ENCODE measurements at regions not wholly inside any gene's neighbourhood (a gene's known extent, or its start where the extent isn't known, plus 50 kb on each side); places are given as distances from the start of the nearest gene placed in this dataset.
"Not testable (repeated sequence)": the region's sequence is repeated elsewhere in the genome, so short reads cannot be mapped to it uniquely, and the experiment has no call there.

- TF ChIP-seq Cebpa-rat (IDR thresholded peaks at IDR 0.05): no peak
Measured at GRCh38 chr15:68489421-68489820, 57.5 kb upstream of the ITGA11 start.

DNA sequence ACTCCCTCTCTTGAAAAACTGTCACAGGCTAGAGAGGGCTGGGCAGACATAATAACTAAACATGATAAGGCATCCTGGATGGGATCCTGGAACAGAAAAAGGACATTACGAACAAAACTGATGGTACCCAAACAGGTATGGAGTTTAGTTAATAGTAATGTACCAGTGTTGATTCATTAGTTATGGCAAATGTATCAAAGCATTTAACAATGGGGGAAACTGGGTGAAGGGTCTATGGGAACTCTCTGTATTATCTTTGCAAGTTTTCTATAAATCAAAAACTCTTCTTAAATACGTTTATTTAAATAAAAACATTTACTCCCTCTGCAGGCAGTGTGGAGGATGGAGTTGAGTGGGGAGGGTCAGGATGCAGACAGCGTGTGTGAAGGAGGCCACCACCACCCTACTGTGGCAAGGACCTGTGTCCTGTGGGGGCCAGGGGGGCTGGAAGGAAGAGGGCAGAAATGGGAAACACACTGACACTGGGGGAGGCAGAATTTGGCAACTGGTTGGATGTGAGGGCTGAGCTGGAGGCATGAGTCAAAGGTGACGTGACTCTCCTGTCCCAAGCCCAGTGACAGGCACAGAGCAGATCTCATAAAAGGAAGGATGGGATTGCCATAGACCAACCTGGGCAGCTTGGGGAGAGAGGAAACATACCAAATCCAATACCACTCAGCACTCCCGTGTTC lies 59.6 kb upstream of the ITGA11 start:
- Histone ChIP-seq H3K4me2 (no peak overlapping the region), H3K9me3 (replicated peaks in 1 of 11) (no peaks in the 10 kb centered on the region), H3K4me1 (peaks cover 0 to 20% (median 14%) of the 10 kb centered on the region in 10 experiments; a peak in 15 of 20 replicates), H3K27me3 (no peaks in the 10 kb centered on the region), H3K36me3 (no peaks in the 10 kb centered on the region), H3K4me3 (no peak overlapping the region), H3K27ac (no peak overlapping the region), H4K20me1 (no peaks in the 10 kb centered on the region), H3K9ac (no peak overlapping the region)
- TF ChIP-seq Cebpa-rat (IDR thresholded peaks at IDR 0.05): no peak

More at GRCh38 chr15:68489421-68489820, 57.5 kb upstream of the ITGA11 start:
- Histone ChIP-seq H4K20me1 (no peaks in the 10 kb centered on the region), H3K4me3 (no peak overlapping the region), H3K4me2 (peak overlapping the region in 9 of 11 experiments; percentile 0 to 56 (median 33); a peak in 16 of 22 replicates), H3K27me3 (no peaks in the 10 kb centered on the region), H3K36me3 (no peaks in the 10 kb centered on the region), H3K9me3 (replicated peaks in 1 of 11) (no peaks in the 10 kb centered on the region), H3K4me1 (peaks cover 0 to 41% (median 35%) of the 10 kb centered on the region in 10 experiments; a peak in 17 of 20 replicates), H3K27ac (no peak overlapping the region), H3K9ac (no peak overlapping the region)

DNA sequence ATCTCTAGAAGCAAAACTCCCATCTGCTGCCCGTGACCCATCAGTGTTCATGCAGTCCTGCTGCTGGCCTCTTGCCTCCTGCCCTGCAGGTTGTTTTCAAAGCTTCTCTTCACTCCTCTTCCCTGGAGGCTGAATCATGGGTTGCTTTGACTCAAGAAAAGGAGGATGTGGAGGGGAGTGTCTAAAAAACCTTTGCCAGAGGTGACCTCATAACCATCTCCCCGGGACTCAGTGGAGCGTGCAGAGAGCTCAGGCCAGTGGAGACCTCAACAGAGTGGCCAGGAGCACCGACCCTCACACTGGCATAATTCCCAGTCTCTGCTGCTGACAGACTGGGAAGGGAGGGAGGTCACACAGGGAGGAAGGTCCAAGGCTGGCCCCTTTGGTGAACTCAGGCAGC lies 60.9 kb upstream of the ITGA11 start:
- H4K20me1 ChIP-seq: no peaks in the 10 kb centered on the region
- peaks cover 0 to 18% (median 12%) of the 10 kb centered on the region in 10 experiments; a peak in 15 of 20 replicates for H3K4me1 ChIP-seq
- H3K36me3 ChIP-seq: no peaks in the 10 kb centered on the region
- no peak overlapping the region for H3K4me2 ChIP-seq
- H3K9me3 ChIP-seq (replicated peaks in 1 of 11): no peaks in the 10 kb centered on the region
- H3K9ac ChIP-seq: no peak overlapping the region
- H3K27ac ChIP-seq: no peak overlapping the region
- TF ChIP-seq Cebpa-rat (IDR thresholded peaks at IDR 0.05): no peak
- H3K4me3 ChIP-seq: no peak overlapping the region
- no peaks in the 10 kb centered on the region for H3K27me3 ChIP-seq

DNA sequence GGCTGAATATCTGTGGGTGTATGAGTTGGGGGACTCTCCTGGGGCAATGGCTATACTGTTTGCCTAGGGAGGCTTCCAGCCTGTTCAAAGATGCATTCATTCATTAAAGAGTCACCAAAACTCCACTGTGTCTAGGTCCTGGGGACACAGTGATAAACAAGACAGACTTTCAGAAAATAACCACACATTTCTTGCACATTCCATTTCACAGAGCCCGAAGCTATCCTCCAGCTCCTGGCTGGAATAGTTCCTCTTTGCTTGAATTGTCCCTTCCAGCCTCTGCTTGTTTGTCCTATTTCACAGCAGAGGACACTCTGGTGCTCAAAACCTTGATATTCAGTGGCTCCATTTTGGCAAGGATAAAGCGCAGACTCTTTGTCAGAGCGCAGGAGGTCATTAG lies 61.7 kb upstream of the ITGA11 start:
- Histone ChIP-seq H3K4me2 (no peak overlapping the region), H3K36me3 (no peaks in the 10 kb centered on the region), H3K9me3 (replicated peaks in 1 of 11) (no peaks in the 10 kb centered on the region), H3K27ac (no peak overlapping the region), H3K9ac (no peak overlapping the region), H4K20me1 (no peaks in the 10 kb centered on the region), H3K4me3 (no peak overlapping the region), H3K4me1 (peaks cover 0 to 14% (median 12%) of the 10 kb centered on the region in 10 experiments; a peak in 15 of 20 replicates), H3K27me3 (no peaks in the 10 kb centered on the region)
- TF ChIP-seq Cebpa-rat (IDR thresholded peaks at IDR 0.05): no peak

- no peaks in the 10 kb centered on the region for H4K20me1 ChIP-seq
- H3K27me3 ChIP-seq: no peaks in the 10 kb centered on the region
- no peak overlapping the region for H3K4me3 ChIP-seq
- H3K9me3 ChIP-seq (replicated peaks in 1 of 11): no peaks in the 10 kb centered on the region
- H3K36me3 ChIP-seq: no peaks in the 10 kb centered on the region
- peaks cover 0 to 4% (median 3%) of the 10 kb centered on the region in 10 experiments; a peak in 12 of 20 replicates for H3K4me1 ChIP-seq
- no peak overlapping the region for H3K4me2 ChIP-seq
- H3K27ac ChIP-seq: no peak overlapping the region
- TF ChIP-seq Cebpa-rat (IDR thresholded peaks at IDR 0.05): no peak
- H3K9ac ChIP-seq: no peak overlapping the region
Measured at GRCh38 chr15:68494573-68495110, 62.7 kb upstream of the ITGA11 start.

DNA sequence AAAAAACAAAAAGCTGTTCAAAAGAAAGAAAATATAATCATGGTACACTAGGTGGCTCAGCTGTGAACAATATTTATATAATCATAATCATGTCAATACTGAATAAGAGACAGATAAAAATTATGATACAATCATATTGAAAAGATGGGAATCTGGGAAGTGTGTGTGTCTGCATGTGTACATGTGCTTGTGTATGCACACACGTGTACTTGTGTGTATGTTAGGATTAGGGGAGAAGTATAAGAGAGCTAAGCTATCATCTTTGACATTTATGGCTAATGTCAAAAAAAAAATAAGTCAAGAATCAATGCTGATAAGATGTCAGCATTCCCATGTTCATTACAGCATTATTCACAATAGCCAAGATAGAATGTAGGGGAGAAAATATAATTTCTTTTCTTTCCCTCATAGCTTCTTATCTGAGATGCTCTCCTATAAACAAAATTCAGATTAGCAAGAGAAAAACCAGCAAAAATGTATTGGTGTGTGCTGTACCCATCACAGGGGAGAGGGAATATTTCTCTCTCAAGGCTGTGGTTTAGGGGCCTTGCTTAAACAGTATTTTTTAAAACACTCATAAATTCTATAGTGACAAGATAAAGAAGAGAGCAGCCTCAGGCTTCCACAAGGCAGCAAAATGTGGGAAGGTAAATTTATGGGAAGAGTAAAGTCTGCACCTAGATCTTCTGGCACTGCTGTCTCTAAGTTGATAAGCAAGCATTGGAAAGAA lies 63.4 kb upstream of the ITGA11 start:
- Histone ChIP-seq H4K20me1 (no peaks in the 10 kb centered on the region), H3K4me3 (no peak overlapping the region), H3K4me1 (no peaks in the 10 kb centered on the region), H3K27me3 (no peaks in the 10 kb centered on the region), H3K27ac (no peak overlapping the region), H3K9me3 (replicated peaks in 1 of 11) (no peaks in the 10 kb centered on the region), H3K36me3 (no peaks in the 10 kb centered on the region), H3K4me2 (no peak overlapping the region), H3K9ac (no peak overlapping the region)
- TF ChIP-seq Cebpa-rat (IDR thresholded peaks at IDR 0.05): no peak

- TF ChIP-seq Cebpa-rat (IDR thresholded peaks at IDR 0.05): no peak
- Histone ChIP-seq H3K4me1 (no peaks in the 10 kb centered on the region), H3K9me3 (replicated peaks in 1 of 11) (no peaks in the 10 kb centered on the region), H3K27ac (no peak overlapping the region), H3K36me3 (no peaks in the 10 kb centered on the region), H4K20me1 (no peaks in the 10 kb centered on the region), H3K4me3 (no peak overlapping the region), H3K4me2 (no peak overlapping the region), H3K27me3 (no peaks in the 10 kb centered on the region), H3K9ac (no peak overlapping the region)
Measured at GRCh38 chr15:68495981-68496705, 64.2 kb upstream of the ITGA11 start.

- H3K4me2 ChIP-seq; H3K27me3 ChIP-seq; H3K36me3 ChIP-seq; H4K20me1 ChIP-seq; H3K9me3 ChIP-seq (replicated peaks in 1 of 11); H3K27ac ChIP-seq; H3K4me1 ChIP-seq; H3K4me3 ChIP-seq; H3K9ac ChIP-seq: not testable (repeated sequence)
Measured at GRCh38 chr15:68496751-68497150, 64.8 kb upstream of the ITGA11 start.

DNA sequence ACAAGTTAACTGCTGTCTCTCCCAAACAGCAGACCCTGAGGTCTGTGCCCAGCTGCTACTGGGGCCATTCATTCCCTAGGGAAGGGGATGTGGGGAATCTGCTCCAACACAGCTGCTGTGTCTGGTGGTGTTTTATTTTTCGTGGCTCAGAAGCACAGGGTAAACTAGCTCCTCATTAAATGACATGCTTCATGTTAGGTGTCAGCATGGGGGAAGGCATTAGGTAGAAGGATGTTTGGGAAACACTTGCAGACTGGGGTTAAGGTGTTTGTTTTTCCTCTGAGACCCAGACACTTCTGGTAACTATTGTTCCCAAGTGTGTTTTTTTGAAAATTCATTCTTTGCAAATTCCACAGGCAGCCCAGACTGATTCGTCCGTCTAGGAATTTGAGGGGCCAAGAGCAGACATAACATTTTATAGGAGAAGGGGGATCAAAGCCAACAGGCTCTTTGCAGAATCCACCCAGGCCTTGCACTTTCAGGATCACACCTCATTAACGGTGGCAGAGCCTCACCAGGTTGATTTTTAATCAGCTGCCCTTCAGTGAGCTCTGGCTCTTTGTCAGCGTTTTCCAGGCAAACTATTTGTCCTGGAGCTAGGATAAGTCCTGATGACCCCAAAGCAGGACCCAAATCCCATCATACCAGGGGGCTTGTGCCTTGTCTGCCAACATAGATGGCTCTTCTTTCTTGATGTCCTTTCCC lies 65.4 kb upstream of the ITGA11 start:
- H3K36me3 ChIP-seq: no peaks in the 10 kb centered on the region
- H3K4me2 ChIP-seq: no peak overlapping the region
- no peak overlapping the region for H3K4me3 ChIP-seq
- no peak overlapping the region for H3K27ac ChIP-seq
- H4K20me1 ChIP-seq: no peaks in the 10 kb centered on the region
- H3K9me3 ChIP-seq (replicated peaks in 1 of 11): no peaks in the 10 kb centered on the region
- no peaks in the 10 kb centered on the region for H3K4me1 ChIP-seq
- TF ChIP-seq Cebpa-rat (IDR thresholded peaks at IDR 0.05): no peak
- H3K9ac ChIP-seq: no peak overlapping the region
- no peaks in the 10 kb centered on the region for H3K27me3 ChIP-seq
